K562 (cell line): ENCODE measurements at regions not wholly inside any gene's neighbourhood (a gene's known extent, or its start where the extent isn't known, plus 50 kb on each side); places are given as distances from the start of the nearest gene placed in this dataset.

Source experiments
- ATAC-seq: fragments of 200-7000 bp; cut with Tn5 transposase; 3 replicates; pipeline ENCODE4 v1.9.1; 2020; ENCODE audit warnings: moderate library complexity
- BruUV-seq: library from RNA; stranded (reverse); fragments of 400-500 nt; replicated peaks from 2 replicates; lab custom pipeline; 2021; lab: Mats Ljungman, UMichigan
- CTCF ChIA-PET: fragments of 300-600 bp; formaldehyde crosslinking; extraction: SDS; loops from one replicate; lab custom pipeline; 2021; ENCODE audit warnings: low intra/inter-chr PET ratio; lab: Yijun Ruan, JAX
- POLR2A ChIA-PET: fragments of 300-600, 350-650 bp; sonication (Branson Sonifier 250); formaldehyde crosslinking; extraction: SDS; loops from one replicate; lab custom pipeline; 2021; ENCODE audit warnings: antibody characterized with exemption, inconsistent platforms; lab: Yijun Ruan, JAX
- DNase-seq, 4 experiments: peaks; one replicate each; pipeline versions ENCODE4 v3.0.0 to v3.0.0-alpha.2; 2011 to 2018; ENCODE audit warnings: low spot score in 3 of 4, mixed read lengths in 3 of 4; ENCODE audit errors: extremely low read depth in 1 of 4
- FAIRE-seq: peaks from 2 replicates; lab custom pipeline; 2011; peaks lifted over from hg19 to GRCh38; lab: Jason Lieb, UNC
- H2AFZ ChIP-seq: 2 replicates; pipeline ENCODE4 v1.6.0; 2011; ENCODE audit warnings: low read depth, low read length, control low read depth, inconsistent platforms
- H3K27ac ChIP-seq: fragments of 200-600 bp; 3 replicates; pipeline ENCODE4 v1.8.0; 2011; ENCODE audit warnings: low read depth, mild to moderate bottlenecking, control low read depth, inconsistent platforms, low read length, moderate library complexity, mixed read lengths; ENCODE audit errors: extremely low read depth
- H3K27me3 ChIP-seq, 2 experiments: fragments of 300-600 bp in 1 of 2; 2 replicates in 1 of 2; 3 replicates in 1 of 2; pipeline versions ENCODE4 v1.6.0 to v1.8.0; 2011; ENCODE audit warnings: inconsistent platforms in 2 of 2, low read length in 2 of 2, mild to moderate bottlenecking in 1 of 2, mixed read lengths in 1 of 2, moderate library complexity in 1 of 2; ENCODE audit not compliant: control insufficient read depth in 2 of 2, insufficient read depth in 2 of 2
- H3K36me3 ChIP-seq: fragments of 300-600 bp; 3 replicates; pipeline ENCODE4 v1.8.0; 2011; ENCODE audit warnings: mild to moderate bottlenecking, low read length, inconsistent platforms; ENCODE audit not compliant: control insufficient read depth, insufficient read depth
- H3K4me1 ChIP-seq, 2 experiments: fragments of 200-600 bp in 1 of 2; replicated peaks in 1 of 2; 2 replicates in 1 of 2; 3 replicates in 1 of 2; pipeline versions ENCODE4 v1.5.1 to v1.8.0; 2011; ENCODE audit warnings: inconsistent platforms in 2 of 2, low read length in 2 of 2, mild to moderate bottlenecking in 1 of 2, mixed read lengths in 1 of 2, moderate library complexity in 1 of 2; ENCODE audit not compliant: control insufficient read depth in 2 of 2, insufficient read depth in 2 of 2
- H3K4me2 ChIP-seq: 2 replicates; pipeline ENCODE4 v1.6.1; 2011; ENCODE audit warnings: low read length, control low read depth, inconsistent platforms, mixed read lengths; ENCODE audit not compliant: insufficient read depth
- H3K4me3 ChIP-seq: fragments of 200-600 bp; sonication (generic), shearing (Covaris generic); 2 replicates; pipeline ENCODE4 v1.5.1; 2016; ENCODE audit warnings: control low read depth, inconsistent platforms
- H3K79me2 ChIP-seq: fragments of 200-600 bp; 3 replicates; pipeline ENCODE4 v1.8.0; 2011; ENCODE audit warnings: low read length, inconsistent platforms; ENCODE audit not compliant: control insufficient read depth, insufficient read depth
- H3K9ac ChIP-seq, 2 experiments: 2 replicates each; pipeline versions ENCODE4 v1.6.0 to v1.6.1; 2011; ENCODE audit warnings: low read depth in 2 of 2, low read length in 2 of 2, control low read depth in 1 of 2, inconsistent platforms in 1 of 2, mild to moderate bottlenecking in 1 of 2, mixed read lengths in 1 of 2; ENCODE audit not compliant: insufficient read depth in 1 of 2
- H3K9me1 ChIP-seq: one replicate; pipeline ENCODE4 v1.6.0; 2011; ENCODE audit warnings: inconsistent platforms, mild to moderate bottlenecking, low read length, moderate library complexity; ENCODE audit not compliant: control insufficient read depth, insufficient read depth
- H3K9me3 ChIP-seq: replicated peaks from 2 replicates; pipeline ENCODE4 v1.5.1; 2011; ENCODE audit warnings: low read depth, low read length, inconsistent platforms; ENCODE audit not compliant: control insufficient read depth, insufficient read depth
- H4K20me1 ChIP-seq: replicated peaks from 2 replicates; pipeline ENCODE4 v1.6.1; 2011; ENCODE audit warnings: low read length, inconsistent platforms, mixed read lengths; ENCODE audit not compliant: control insufficient read depth, insufficient read depth
- BRD4 ChIP-seq: fragments of 200-600 bp; sonication (generic); IDR thresholded peaks from 2 replicates; pipeline ENCODE4 v1.6.1; 2017; ENCODE audit warnings: inconsistent platforms
- C11orf30 ChIP-seq: fragments of 450-650 bp; IDR thresholded peaks from 2 replicates; pipeline ENCODE4 v1.6.1; 2016; ENCODE audit warnings: low read depth, mild to moderate bottlenecking
- CBFA2T2 ChIP-seq: fragments of 450-650 bp; conservative IDR thresholded peaks from 2 replicates; pipeline ENCODE4 v1.6.1; 2017; ENCODE audit warnings: mild to moderate bottlenecking
- ETV6 ChIP-seq, 3 experiments: fragments of 150-350 bp in 1 of 3; sonication (generic) in 1 of 3; formaldehyde crosslinking in 1 of 3; IDR thresholded peaks; 2 replicates each; pipeline versions ENCODE4 v1.6.1 to v1.8.0; 2014 to 2022; ENCODE audit warnings: borderline replicate concordance in 2 of 3, low read depth in 2 of 3, antibody characterized with exemption in 1 of 3, low read length in 1 of 3, mild to moderate bottlenecking in 1 of 3, missing genetic modification reagents in 1 of 3
- FOSL1 ChIP-seq: fragments of 200-800 bp; sonication (Bioruptor generic); conservative IDR thresholded peaks from 2 replicates; pipeline ENCODE4 v1.6.1; 2016; ENCODE audit warnings: missing genetic modification characterization, missing compliant biosample characterization
- NR1H2 ChIP-seq: sonication (generic); formaldehyde crosslinking; IDR thresholded peaks from 2 replicates; pipeline ENCODE4 v1.4.0; 2020; ENCODE audit warnings: mild to moderate bottlenecking, missing genetic modification reagents
- SP2 ChIP-seq: IDR thresholded peaks from 2 replicates; pipeline ENCODE4 v1.6.1; 2011; ENCODE audit warnings: mild to moderate bottlenecking, low read depth, low read length, moderate library complexity; ENCODE audit not compliant: poor library complexity, severe bottlenecking; ENCODE audit errors: extremely low read depth
- ZNF717 ChIP-seq: fragments of 250-450 bp; sonication (Bioruptor Pico); IDR thresholded peaks from 2 replicates; pipeline ENCODE4 v1.5.0; 2021
- WGBS: fragments of 100-300 bp; shearing (Covaris generic); methylation state at CpG from one replicate; pipeline ENCODE4 v1.1.6; 2016; ENCODE audit warnings: low coverage, mixed read lengths; ENCODE audit not compliant: insufficient coverage; ENCODE audit errors: missing lambda C conversion rate; 5-methylcytosine and 5-hydroxymethylcytosine counted together
- in situ Hi-C: fragments of 300-500 bp; cut with MboI; formaldehyde crosslinking; loops from 4 replicates; pipeline ENCODE4 v1.15.0; 2018; ENCODE audit warnings: inconsistent platforms, mixed read lengths
- intact Hi-C: fragments of 100-400 bp; cut with micrococcal nuclease; formaldehyde crosslinking; loops from 2 replicates; pipeline ENCODE4 v1.14.2; 2022
- TF ChIP-seq, protein P1 (sequence below): fragments of 450-650 bp; IDR thresholded peaks from 2 replicates; pipeline ENCODE4 v1.6.1; 2016; ENCODE audit warnings: low read depth, mild to moderate bottlenecking, moderate library complexity
- TF ChIP-seq, protein P2 (sequence below): fragments of 450-650 bp; IDR thresholded peaks from 2 replicates; pipeline ENCODE4 v1.6.1; 2016; ENCODE audit warnings: missing biosample characterization, missing genetic modification characterization

GRCh38 chr20:60491051-60491581 is 532.9 kb downstream of the CDH26 start:
- TF ChIP-seq, protein P1, sequence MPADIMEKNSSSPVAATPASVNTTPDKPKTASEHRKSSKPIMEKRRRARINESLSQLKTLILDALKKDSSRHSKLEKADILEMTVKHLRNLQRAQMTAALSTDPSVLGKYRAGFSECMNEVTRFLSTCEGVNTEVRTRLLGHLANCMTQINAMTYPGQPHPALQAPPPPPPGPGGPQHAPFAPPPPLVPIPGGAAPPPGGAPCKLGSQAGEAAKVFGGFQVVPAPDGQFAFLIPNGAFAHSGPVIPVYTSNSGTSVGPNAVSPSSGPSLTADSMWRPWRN, result no peak
- TF ChIP-seq, protein P2, sequence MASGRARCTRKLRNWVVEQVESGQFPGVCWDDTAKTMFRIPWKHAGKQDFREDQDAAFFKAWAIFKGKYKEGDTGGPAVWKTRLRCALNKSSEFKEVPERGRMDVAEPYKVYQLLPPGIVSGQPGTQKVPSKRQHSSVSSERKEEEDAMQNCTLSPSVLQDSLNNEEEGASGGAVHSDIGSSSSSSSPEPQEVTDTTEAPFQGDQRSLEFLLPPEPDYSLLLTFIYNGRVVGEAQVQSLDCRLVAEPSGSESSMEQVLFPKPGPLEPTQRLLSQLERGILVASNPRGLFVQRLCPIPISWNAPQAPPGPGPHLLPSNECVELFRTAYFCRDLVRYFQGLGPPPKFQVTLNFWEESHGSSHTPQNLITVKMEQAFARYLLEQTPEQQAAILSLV (tag), result no peak
- TF ChIP-seq C11orf30 (no peak), CBFA2T2 (no peak), ZNF717 (CRISPR knock-in tag) (no peak), SP2 (no peak), ETV6 (IDR thresholded peaks at IDR 0.05; ENCODE audit: borderline replicate concordance in 1 of 2, low read depth in 2 of 2, low read length in 1 of 2) (no peak), ETV6 (CRISPR knock-in tag; IDR thresholded peaks at IDR 0.05; ENCODE audit: borderline replicate concordance) (no peak), NR1H2 (CRISPR knock-in tag) (no peak), BRD4 (no peak), FOSL1 (tag) (no peak)
- Histone ChIP-seq H3K9ac (no peak overlapping the region), H3K79me2 (no peaks in the 10 kb centered on the region), H3K36me3 (no peaks in the 10 kb centered on the region), H2AFZ (no peak overlapping the region), H3K9me1 (no peaks in the 10 kb centered on the region), H3K27me3 (peaks cover 0 to 12% of the 10 kb centered on the region in 2 experiments; a peak in 2 of 5 replicates), H4K20me1 (no peaks in the 10 kb centered on the region), H3K4me2 (no peak overlapping the region), H3K4me3 (no peak overlapping the region), H3K27ac (no peak overlapping the region), H3K4me1 (no peaks in the 10 kb centered on the region), H3K9me3 (no peaks in the 10 kb centered on the region)
- FAIRE-seq, result no peak
- CTCF ChIA-PET, result no interaction called here
- DNase-seq, result no peak
- no TSS peak for BruUV-seq
- intact Hi-C loops, result no loop called here
- WGBS, result 0% methylated on average over 5 of the region's 5 CpGs
- in situ Hi-C loops, result no loop called here
- no peak for ATAC-seq
- POLR2A ChIA-PET, result no interaction called here
